ENCODE measurements at regions not wholly inside any gene's neighbourhood (a gene's known extent, or its start where the extent isn't known, plus 50 kb on each side); places are given as distances from the start of the nearest gene placed in this dataset.

GRCh38 chr2:160630801-160631590 lies 137.4 kb upstream of the RBMS1 start:
- DNase-seq (ENCODE audit: low spot score): no peak

GRCh38 chr2:160632084-160632975 lies 138.7 kb upstream of the RBMS1 start:
- no peak for DNase-seq (ENCODE audit: low spot score)

DNA sequence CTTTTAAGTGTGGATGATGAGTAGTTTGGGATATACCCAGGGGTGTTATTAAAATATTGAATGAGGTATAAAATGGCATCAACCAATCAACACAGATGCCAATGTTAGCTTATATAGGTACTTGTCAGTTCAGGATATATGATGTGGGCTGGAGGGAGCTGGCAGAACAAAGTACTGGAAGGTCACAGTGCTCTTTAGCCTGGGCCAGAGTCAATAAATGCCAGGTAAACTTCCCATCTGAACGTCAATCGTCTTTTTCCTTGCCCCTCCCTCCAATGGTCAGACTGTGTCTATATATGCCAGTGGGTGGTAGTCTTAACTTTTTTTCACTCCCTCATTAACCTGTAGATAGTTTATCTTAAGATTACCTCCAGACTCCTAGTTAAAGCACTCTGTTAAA lies 140.8 kb upstream of the RBMS1 start:
- no peak for DNase-seq (ENCODE audit: low spot score)

DNA sequence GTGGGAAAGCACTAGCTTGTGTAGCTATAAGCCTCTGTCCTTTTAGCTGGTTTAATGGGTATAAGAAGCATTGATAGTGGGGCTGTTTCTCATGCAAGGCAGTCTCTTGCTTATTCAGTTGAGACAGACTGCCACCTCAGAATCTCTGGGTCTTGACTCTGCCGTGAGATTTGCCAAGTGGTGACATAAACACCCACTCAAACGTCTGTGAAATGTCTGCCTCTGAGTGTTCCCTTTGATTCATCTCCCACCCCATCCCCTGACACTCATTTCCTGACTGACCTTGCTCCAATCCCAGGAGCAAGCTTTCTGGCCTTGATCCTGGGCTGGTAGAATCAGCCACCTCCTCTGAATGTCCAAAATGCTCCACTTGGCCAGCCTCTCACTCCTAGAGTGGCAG lies 141.9 kb upstream of the RBMS1 start:
- DNase-seq (ENCODE audit: low spot score): no peak

DNA sequence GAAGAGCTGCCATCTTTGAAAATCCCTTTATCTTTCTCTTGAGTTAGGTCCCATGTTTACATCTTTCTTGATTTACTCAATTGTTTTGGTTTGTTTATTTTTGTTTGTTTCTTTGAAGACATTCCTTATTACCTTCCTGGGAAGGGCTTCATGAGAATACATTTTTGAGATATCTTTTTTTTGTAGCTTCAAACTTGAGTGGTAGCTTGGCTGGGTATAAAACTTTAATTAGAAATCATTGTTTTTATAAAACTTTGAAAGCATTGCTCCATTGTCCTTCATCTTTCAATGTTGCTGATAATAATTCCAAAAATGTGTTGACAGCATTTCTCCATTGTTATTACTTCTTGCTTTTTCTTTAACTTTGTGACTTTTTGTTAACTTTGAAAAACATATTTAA lies 145.9 kb upstream of the RBMS1 start:
- no peak for DNase-seq (ENCODE audit: low spot score)

- DNase-seq (ENCODE audit: low spot score): no peak
Observed at GRCh38 chr2:160646684-160647444, 153.3 kb upstream of the RBMS1 start.

DNA sequence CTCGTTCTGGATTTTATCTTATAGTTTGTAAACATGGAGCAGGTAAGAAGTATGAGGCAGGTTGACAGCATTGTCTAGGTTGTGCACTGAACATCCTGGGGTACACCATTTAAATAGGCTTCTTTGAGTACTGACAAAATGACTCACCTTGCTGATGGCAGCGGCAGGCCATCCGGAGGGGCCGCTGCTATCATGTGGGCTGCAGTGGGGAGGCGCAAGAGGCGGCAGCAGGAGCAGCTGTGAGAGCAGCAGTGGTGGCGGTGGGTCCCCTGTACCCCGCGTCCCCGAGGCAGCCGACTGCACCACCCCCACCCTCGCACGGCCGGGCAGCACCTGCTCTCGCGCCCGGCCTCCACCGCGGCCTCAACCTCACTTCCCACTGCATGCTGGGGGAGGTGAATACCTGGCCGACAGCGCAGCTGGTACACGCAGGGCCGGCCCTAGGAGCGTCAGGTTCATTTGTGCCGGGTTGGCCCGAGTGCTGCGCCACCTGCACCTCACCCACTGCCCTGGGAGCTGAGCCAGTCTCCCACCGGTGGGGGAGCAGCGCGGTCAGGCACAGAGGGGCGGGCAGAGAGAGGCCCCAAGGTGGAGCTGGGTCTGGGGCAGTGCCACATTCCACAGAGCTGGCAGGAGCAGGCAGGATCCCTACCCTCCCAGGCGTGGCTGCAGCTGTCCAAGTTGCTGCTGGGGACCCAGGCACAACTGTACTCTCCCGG lies 154.5 kb upstream of the RBMS1 start:
- no peak for DNase-seq (ENCODE audit: low spot score)

DNA sequence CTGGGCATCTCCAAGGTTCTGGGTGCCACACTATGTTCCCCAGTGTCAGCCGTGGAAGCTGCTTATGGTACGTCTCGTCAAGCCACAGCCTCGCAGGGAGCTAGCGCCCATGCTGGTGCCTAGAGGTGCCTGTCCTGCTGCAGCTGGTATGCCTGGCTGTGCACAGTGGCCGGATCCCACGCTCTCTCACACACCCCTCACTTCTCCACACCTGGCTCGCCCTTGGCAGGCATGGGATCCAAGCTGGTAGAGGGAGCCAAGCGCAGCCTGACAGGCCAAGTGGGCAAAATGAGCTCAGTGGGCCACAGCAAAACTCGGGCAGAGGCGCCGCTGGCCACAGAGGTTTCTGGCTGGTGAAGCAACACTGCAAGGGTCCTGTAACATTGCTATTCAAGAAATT lies 156.1 kb upstream of the RBMS1 start:
- DNase-seq (ENCODE audit: low spot score): no peak

DNA sequence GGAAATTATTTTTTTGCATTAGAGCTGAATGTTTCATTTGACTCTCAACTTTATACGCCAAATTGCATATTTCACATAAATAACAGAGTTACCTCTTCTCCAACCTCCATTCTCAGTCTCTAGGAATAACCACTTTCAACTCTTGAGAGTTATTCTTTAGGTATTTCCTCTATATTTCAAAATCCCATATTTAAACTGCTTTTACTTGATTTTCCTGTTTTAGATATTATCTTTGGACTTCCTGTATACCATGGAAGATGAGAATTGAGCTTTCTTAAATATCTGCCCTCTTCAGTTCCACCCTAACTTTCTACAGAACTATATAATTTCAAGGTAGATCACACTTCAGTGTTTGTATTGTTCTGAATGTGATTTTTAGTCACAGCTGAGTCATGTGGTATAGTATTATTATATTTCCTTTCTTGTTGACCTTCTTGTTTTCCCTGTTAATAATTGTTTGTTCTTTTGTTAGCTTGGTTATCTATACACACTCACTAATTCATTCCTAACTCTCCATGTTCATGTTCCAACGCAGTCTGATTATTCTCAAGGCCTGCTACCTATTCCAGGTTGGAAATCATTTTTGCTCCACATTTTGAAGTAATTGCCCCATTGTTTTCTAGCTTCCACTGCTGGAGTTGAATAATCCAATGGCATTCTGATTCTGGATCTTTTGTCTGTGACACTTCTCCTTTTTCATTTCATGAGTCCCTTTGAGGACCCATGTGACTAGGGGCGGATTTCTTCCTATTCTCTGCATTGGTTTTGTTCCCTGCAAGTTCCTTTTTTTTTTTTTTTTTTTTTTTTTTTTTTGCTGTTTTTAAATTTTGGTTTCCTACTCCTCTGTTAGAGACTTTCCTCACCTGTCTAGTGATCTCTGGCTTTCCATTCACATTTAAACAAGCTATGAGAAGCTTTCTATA lies 156.8 kb upstream of the RBMS1 start:
- no peak for DNase-seq (ENCODE audit: low spot score)

GRCh38 chr2:160651416-160652200 lies 158.0 kb upstream of the RBMS1 start:
- no peak for DNase-seq (ENCODE audit: low spot score)

- DNase-seq (ENCODE audit: low spot score): no peak
Observed at GRCh38 chr2:160652236-160652635, 158.6 kb upstream of the RBMS1 start.

DNA sequence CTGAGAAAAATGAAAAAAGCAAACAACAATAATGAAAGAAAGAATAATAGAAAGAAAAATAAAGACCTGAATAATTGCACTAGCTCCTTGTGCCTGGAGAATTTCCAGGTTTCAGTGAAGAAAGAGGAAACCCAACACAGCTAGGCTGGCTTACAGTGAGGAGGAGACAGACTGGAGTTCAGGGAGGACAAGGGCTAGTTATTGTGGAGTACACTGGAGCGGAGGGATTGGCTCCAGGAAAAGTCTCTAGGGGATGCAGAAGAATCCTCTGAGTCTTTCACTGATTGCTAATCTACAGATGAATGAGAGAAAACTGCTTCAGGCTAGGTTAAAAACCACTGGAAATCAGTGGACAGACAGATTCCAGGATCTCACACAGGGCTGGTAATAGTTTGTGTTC lies 163.6 kb upstream of the RBMS1 start:
- no peak for DNase-seq (ENCODE audit: low spot score)

GRCh38 chr2:160658851-160659250 lies 165.2 kb upstream of the RBMS1 start:
- DNase-seq (ENCODE audit: low spot score): no peak

GRCh38 chr2:160660741-160661140 lies 167.1 kb upstream of the RBMS1 start:
- no peak for DNase-seq (ENCODE audit: low spot score)

DNA sequence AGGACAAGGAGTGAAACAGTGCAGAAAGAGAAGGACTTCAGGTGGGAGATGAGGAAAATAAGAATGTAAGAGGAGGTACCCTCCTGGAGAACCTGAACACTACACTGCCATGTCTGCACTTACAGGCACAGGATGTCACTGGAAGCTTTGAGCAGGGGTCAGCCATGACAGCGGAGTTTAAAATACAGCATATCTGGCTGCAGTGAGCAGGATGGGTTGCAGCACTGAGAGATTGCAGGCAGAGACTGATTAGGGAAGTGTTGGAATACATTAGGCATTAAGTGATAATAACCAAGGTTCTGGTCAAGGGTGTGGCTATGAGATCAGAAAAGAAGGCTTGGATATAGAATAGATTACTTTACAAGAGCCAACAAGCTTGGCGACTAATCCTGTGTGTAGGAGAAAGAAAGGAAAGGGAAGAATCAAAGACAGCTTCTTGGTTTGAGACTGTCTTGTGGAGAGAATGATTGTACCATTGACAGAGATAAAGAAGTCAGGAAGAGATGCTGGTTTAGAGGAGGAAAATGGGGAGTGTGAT lies 171.1 kb upstream of the RBMS1 start:
- DNase-seq (ENCODE audit: low spot score): no peak

- no peak for DNase-seq (ENCODE audit: low spot score)
Observed at GRCh38 chr2:160666154-160667060, 172.8 kb upstream of the RBMS1 start.

GRCh38 chr2:160667811-160668210 lies 174.2 kb upstream of the RBMS1 start:
- no peak for DNase-seq (ENCODE audit: low spot score)

GRCh38 chr2:160670618-160671017 lies 177.0 kb upstream of the RBMS1 start:
- no peak for DNase-seq (ENCODE audit: low spot score)

Measured in SK-N-DZ (cell line).